T-helper 9 cell (primary cell): ENCODE measurements at regions not wholly inside any gene's neighbourhood (a gene's known extent, or its start where the extent isn't known, plus 50 kb on each side); places are given as distances from the start of the nearest gene placed in this dataset.
"Not testable (repeated sequence)": the region's sequence is repeated elsewhere in the genome, so short reads cannot be mapped to it uniquely, and the experiment has no call there.

ENCODE experiments used
- DNase-seq: peaks from one replicate; pipeline ENCODE4 v3.0.0-alpha.2; 2020

DNA sequence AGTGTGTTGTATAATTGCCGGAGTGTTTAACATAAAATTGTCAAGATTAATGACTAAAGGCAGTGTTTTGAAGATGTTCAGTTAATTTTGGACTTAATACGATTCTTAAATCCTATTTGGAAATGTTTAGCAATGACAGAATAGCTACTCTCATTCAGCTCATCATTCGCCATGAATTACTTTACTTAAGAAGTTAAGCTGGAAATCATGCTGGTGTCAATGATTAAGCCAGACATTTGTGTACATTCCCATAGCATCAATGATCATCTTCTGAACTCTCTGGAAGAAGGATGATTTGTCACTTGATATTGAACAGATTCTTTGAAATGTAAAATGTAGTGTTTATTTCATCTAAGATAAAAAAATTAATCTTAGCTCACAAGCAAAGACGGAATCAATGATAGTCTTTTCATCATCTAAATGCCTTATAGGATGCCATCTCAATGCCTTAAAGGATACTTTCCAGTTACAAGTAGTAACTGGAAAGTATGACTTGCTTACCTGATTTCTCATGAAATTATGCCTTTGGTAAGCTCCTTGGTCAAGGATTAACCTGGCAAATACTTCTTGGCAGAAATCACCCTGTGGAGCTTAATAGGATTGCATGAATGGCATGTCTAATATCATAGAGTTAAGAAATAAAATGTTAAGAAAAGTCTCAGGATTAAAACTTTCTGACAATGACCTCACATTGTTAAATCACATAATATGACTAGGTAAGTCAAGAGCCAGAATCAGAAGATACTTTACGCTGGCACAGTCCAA, 515.5 kb upstream of the AGA start:
- no peak for DNase-seq

DNA sequence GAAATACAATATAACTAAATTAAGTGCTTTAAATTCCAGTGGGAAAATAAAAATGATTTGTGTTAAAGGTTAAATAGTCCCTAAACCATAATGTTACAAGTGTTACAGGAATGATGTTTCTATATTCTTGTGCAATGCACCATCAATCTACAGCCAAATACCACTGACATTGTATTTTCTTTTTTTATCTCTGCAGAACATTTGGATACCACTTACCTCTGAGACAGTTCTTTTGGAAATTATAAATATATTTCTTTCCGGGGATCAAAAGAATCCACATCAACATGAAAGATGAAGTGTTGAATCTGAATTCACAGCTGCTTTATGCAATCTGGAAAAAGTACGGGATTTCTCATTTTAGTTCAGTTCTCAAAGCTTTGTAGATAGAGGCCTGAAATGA, 518.3 kb upstream of the AGA start:
- DNase-seq: no peak

GRCh38 chr4:177961761-177962380, 519.6 kb upstream of the AGA start:
- DNase-seq: no peak

- no peak for DNase-seq
These were observed 521.8 kb upstream of the AGA start for GRCh38 chr4:177964061-177964460.

DNA sequence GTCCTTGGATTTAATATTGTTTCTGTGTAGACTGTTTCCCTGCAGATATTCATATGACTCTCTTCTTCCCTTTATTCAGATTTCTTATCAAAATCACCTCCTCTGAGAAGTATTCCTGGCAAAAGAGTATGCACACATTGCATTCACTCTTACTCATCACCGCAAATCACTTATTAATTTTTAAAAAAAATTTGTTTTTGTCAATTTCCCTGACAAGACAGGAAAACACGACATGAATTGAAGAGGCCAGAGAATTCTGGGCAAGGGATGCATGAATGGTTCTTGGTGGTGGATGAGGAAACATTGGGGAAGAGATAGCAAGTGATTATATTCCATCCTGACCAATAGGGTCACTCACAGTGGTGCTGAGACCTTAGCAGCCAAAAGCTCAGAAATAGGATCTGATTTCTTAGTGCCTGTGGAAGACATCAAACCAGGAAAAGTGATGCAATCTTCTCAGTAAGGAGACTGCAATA, 522.5 kb upstream of the AGA start:
- DNase-seq: no peak

DNA sequence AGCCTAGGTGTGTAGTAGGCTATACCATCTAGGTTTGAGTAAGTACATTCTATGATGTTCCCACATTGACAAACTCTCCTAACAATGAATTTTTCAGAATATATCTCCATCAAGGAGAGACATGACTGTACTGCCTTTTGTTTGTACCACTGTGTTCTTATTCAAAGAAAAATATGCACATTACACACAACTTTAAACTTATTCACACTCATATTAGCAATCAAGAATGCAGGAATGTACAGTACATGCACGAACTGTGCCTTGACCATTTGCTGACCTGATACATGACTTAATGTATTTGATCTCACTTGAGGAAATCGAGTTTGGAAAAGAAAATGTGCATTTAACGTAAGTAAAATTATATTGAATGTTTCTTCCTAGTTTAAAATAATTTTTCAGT, 525.1 kb upstream of the AGA start:
- DNase-seq: no peak

- DNase-seq: no peak
These were observed 526.7 kb upstream of the AGA start for GRCh38 chr4:177968817-177969442.

DNA sequence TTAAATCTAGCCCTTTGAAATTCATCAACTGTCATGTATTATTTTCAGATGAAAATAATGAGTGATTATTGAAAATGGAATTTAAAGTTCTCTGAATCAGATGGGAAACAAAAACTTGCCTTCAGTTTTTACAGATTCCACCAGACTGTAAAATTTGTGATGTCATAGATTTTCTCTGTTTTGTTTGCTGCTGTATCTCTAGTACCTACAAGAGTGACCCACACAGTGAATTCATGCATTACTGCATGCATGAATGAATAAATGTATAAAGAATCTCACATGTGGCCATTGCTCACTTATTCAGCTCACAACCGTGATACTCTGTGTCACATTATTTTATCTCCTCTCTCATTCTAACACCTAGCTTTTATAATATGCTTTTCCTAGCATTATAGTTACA, 532.2 kb upstream of the AGA start:
- DNase-seq: no peak

- no peak for DNase-seq
These were observed 533.2 kb upstream of the AGA start for GRCh38 chr4:177975315-177975987.

DNA sequence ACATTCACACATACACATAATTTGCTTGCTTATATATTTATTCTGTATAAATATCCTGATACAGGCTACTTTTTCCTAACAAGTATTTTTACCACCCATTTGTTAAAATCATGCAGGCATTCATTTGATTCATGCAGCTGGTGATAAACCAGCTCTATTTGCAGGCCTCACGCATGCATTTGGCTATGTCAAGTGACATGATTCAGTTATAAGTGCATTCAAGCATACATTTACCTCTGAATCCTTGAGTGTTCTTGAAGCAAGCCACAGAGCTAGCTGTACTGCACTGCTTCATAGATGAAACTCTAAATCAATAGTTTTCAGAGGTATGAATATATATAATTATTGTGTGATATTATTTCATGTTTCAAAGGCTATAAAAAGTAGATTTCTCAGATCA, 544.0 kb upstream of the AGA start:
- DNase-seq: no peak

DNA sequence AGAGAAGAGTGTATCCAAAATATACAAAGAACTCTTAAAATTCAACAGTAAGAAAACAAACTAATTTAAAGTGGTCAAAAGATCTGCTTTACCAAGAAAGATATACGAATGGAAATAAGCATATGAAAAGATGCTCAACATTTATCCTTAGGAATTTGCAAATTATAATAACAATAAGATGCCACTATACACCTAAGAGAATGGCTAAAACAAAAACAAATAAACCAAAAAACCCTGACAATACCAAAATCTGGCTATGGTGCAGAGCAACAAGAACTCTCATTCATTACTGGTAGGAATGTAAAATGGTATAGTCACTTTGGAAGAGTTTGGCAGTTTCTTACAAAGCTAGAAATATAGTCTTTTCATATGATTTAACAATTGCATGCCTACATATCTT, 545.7 kb upstream of the AGA start:
- no peak for DNase-seq

- DNase-seq: no peak
These were observed 547.4 kb upstream of the AGA start for GRCh38 chr4:177989503-177990201.

DNA sequence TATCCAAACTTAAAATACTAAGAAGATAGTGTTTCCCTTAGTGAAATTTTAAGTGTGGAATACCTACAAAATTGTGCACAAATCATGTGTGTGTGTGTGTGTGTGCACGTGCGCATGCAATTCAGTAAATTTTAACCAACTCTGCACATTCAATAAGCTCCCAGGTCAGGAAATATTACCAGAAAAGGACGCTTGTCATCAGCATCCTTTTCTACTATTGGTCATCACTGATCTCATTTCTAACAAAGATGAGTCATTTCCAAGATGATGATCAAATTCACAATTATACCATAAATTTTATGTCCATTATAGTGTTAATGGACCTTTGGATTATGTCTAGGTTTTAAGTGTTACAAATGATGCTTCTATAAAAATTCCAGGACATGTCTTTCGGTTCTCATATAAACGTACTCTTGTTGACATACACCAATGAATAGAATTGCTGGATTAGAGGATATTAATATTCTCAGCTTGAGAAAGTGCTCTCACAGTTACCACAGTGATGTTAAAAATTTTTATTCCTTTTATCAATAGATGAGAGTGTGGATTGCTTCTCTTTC, 560.9 kb upstream of the AGA start:
- no peak for DNase-seq

DNA sequence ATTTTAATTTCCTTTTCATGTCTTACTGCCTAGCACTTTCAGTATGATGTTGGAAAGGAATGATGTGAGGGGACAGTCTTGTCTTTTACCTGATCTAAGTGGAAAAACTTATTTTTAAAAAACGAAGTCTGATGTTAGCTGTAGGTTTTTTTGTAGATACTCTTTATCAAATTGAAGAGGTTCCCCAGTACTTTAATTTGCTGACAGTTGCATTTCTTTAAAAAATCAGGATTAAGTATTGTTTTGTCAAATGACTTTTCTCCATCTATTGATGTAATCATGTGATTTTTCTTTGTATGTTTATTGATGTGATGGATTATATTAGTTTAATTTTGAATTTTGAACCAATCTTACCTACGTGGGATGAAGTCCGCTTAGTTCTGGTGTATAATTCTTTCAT, 568.4 kb upstream of the AGA start:
- DNase-seq: no peak

- DNase-seq: not testable (repeated sequence)
These were observed 572.8 kb upstream of the AGA start for GRCh38 chr4:178015046-178015445.

DNA sequence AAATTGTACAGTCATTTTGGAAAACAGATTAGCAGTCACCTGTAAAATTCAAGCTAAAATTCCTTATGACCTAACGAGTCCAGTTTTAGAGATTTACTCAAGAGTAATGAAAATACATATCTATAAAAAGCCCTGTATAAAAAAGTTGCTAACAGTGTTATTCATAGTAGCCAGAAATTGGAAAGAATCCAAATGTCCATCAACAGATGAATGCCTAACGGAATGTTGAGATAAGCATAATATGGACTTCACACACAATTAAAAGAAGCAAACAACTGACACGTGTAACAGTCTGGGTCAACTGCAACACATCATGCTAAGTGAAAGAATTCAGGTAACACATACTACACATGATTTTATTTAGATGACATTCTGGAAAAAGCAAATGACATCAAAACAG, 584.8 kb upstream of the AGA start:
- DNase-seq: no peak

DNA sequence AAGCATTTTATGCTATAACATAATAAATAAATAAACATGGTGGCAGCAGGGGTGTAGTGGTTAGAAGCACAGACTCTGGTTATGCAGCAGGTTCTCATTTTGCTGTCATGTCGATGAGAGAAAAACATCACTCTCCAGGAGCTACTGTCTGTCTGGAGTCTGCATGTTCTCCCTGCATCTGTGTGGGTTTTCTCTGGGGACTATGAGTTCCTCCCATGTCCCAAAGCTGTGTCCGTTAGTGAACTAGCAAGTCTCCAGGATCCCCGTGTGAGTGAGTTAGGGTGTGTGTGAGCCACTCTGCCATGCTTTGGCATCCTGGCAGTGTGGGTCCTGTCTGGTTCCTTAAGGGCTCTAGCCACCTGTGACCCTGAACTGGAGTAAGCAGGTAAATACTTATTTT, 585.6 kb upstream of the AGA start:
- DNase-seq: no peak

DNA sequence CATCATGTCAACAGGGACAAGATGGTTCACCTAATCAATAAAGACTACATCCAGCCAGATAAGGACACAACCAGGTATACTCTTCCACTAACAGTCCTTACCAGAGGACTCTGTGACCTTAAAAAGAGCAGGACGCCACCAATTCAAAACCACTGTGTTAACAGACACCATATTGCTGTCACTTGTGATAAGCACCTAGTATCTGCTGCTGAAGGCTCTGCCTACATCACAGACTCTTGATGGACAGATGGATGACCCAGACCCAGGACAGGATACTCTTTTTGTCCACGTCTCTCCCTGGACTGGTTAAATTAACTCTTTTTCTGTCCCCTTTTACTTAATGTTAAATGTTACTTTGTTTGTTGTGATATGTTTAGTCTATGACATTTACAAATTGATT, 586.2 kb upstream of the AGA start:
- DNase-seq: no peak

- no peak for DNase-seq
These were observed 595.4 kb upstream of the AGA start for GRCh38 chr4:178037459-178038214.

DNA sequence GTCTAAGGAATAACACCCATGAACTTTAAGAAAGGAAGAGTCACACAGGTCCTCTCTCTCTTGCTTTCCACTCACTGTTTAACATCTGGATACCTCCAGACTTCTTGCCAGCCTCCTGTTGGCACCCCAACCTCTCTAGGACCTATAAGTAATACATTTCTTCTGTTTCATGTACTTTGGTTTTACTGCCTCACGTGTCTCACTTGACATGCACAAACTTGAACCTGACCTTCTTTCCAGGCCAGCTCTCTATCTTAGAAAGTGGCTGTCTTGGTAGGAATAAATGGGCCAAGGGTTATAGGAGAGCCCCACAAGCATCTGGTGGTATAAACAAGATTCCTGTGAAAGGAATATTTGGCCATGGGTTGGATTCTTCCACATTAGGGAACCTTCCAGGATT, 614.8 kb upstream of the AGA start:
- DNase-seq: no peak

GRCh38 chr4:178063568-178063967, 621.3 kb upstream of the AGA start:
- no peak for DNase-seq
